K562 (cell line): ENCODE measurements at regions not wholly inside any gene's neighbourhood (a gene's known extent, or its start where the extent isn't known, plus 50 kb on each side); places are given as distances from the start of the nearest gene placed in this dataset.

Source experiments
- CBX3 ChIP-seq, 2 experiments: IDR thresholded peaks; 1 replicate in 1 of 2; 2 replicates in 1 of 2; pipeline ENCODE4 v1.6.1; 2012; ENCODE audit warnings: inconsistent platforms in 2 of 2, low read length in 2 of 2, borderline replicate concordance in 1 of 2, control low read depth in 1 of 2
- CREB1 ChIP-seq, 2 experiments: sonication (generic) in 1 of 2; formaldehyde crosslinking in 1 of 2; IDR thresholded peaks; 2 replicates each; pipeline versions ENCODE4 v1.6.1 to v1.8.0; 2012 to 2022; ENCODE audit warnings: inconsistent platforms in 1 of 2, mild to moderate bottlenecking in 1 of 2, missing genetic modification reagents in 1 of 2, moderate library complexity in 1 of 2
- EZH2 ChIP-seq: IDR thresholded peaks from 2 replicates; pipeline ENCODE4 v1.6.1; 2012; ENCODE audit warnings: low read depth, mild to moderate bottlenecking, inconsistent platforms, low read length, borderline replicate concordance
- HNRNPL ChIP-seq: fragments of 200-400 bp; formaldehyde crosslinking; IDR thresholded peaks from 2 replicates; pipeline ENCODE4 v1.6.1; 2017; ENCODE audit warnings: low read depth, mild to moderate bottlenecking, low read length
- SIN3A ChIP-seq, 2 experiments: fragments of 150-350 bp in 1 of 2; IDR thresholded peaks; 2 replicates each; pipeline ENCODE4 v1.6.1; 2011 to 2016; ENCODE audit warnings: borderline replicate concordance in 2 of 2, low read depth in 2 of 2, low read length in 2 of 2, mild to moderate bottlenecking in 2 of 2, moderate library complexity in 2 of 2; ENCODE audit not compliant: control insufficient read depth in 1 of 2
- SUPT5H ChIP-seq: fragments of 450-650 bp; IDR thresholded peaks from 2 replicates; pipeline ENCODE4 v1.6.1; 2016
- ZNF24 ChIP-seq: fragments of 450-650 bp; IDR thresholded peaks from 2 replicates; pipeline ENCODE4 v1.6.1; 2016
- ZNF57 ChIP-seq: fragments of 450-650 bp; formaldehyde crosslinking; IDR thresholded peaks from 2 replicates; pipeline ENCODE4 v1.4.0; 2020; ENCODE audit warnings: mild to moderate bottlenecking, moderate library complexity
- TF ChIP-seq, protein P1 (sequence below), 3 experiments: IDR thresholded peaks in 2 of 3; conservative IDR thresholded peaks in 1 of 3; 2 replicates each; pipeline ENCODE4 v1.5.1; 2011 to 2012; ENCODE audit warnings: low read length in 3 of 3, mild to moderate bottlenecking in 3 of 3, control low read depth in 2 of 3, improper control_type of control experiment in 1 of 3, inconsistent platforms in 1 of 3, low read depth in 1 of 3, mixed read lengths in 1 of 3, moderate library complexity in 1 of 3; ENCODE audit not compliant: insufficient read depth in 2 of 3
- TF ChIP-seq, protein P2 (sequence below), 2 experiments: IDR thresholded peaks; 2 replicates each; pipeline ENCODE4 v1.6.1; 2011; ENCODE audit warnings: borderline replicate concordance in 1 of 2, control low read depth in 1 of 2, low read depth in 1 of 2, low read length in 1 of 2, mild to moderate bottlenecking in 1 of 2, mixed read lengths in 1 of 2, moderate library complexity in 1 of 2; ENCODE audit not compliant: insufficient read depth in 1 of 2, insufficient read length in 1 of 2, poor library complexity in 1 of 2, severe bottlenecking in 1 of 2; ENCODE audit errors: extremely low read depth in 1 of 2

DNA sequence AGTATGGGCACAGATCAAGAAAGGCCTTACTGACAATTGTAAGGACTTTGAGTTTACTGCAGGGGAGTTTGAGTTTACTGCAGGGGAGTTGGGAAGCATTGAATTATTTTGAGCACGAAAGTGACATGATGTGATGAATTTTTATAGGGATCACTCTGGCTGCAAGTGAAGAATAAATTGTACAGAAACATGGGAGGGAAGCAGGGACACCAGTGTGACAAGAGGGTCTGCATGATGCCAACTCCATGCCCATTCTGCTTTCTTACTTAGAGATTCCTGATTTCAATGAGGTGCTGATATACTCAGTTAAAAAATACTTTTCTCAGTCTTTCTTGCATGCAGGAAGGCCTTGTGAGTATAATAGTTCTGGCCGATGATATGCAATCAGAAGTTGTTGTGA is 234.4 kb downstream of the CENPF start:
- TF ChIP-seq CREB1 (IDR thresholded peaks at IDR 0.05), result no peak
- TF ChIP-seq CREB1 (CRISPR knock-in tag; IDR thresholded peaks at IDR 0.05), result no peak
- no peak for TF ChIP-seq HNRNPL
- TF ChIP-seq, protein P1, sequence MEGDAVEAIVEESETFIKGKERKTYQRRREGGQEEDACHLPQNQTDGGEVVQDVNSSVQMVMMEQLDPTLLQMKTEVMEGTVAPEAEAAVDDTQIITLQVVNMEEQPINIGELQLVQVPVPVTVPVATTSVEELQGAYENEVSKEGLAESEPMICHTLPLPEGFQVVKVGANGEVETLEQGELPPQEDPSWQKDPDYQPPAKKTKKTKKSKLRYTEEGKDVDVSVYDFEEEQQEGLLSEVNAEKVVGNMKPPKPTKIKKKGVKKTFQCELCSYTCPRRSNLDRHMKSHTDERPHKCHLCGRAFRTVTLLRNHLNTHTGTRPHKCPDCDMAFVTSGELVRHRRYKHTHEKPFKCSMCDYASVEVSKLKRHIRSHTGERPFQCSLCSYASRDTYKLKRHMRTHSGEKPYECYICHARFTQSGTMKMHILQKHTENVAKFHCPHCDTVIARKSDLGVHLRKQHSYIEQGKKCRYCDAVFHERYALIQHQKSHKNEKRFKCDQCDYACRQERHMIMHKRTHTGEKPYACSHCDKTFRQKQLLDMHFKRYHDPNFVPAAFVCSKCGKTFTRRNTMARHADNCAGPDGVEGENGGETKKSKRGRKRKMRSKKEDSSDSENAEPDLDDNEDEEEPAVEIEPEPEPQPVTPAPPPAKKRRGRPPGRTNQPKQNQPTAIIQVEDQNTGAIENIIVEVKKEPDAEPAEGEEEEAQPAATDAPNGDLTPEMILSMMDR (IDR thresholded peaks at IDR 0.05 in 2 of 3, conservative IDR thresholded peaks at IDR 0.05 in 1 of 3; ENCODE audit: insufficient read depth in 2 of 3, low read depth in 1 of 3, low read length in 3 of 3), result no peak
- no peak for TF ChIP-seq SIN3A (IDR thresholded peaks at IDR 0.05; ENCODE audit: borderline replicate concordance in 2 of 2, control insufficient read depth in 1 of 2, low read depth in 2 of 2, low read length in 2 of 2)
- TF ChIP-seq, protein P2, sequence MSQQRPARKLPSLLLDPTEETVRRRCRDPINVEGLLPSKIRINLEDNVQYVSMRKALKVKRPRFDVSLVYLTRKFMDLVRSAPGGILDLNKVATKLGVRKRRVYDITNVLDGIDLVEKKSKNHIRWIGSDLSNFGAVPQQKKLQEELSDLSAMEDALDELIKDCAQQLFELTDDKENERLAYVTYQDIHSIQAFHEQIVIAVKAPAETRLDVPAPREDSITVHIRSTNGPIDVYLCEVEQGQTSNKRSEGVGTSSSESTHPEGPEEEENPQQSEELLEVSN (IDR thresholded peaks at IDR 0.05; ENCODE audit: borderline replicate concordance in 1 of 2, extremely low read depth in 1 of 2, insufficient read depth in 1 of 2, insufficient read length in 1 of 2, low read depth in 1 of 2, low read length in 1 of 2, poor library complexity in 1 of 2, severe bottlenecking in 1 of 2), result no peak
- TF ChIP-seq SUPT5H, result no peak
- TF ChIP-seq ZNF24, result no peak
- TF ChIP-seq EZH2, result no peak
- TF ChIP-seq CBX3 (IDR thresholded peaks at IDR 0.05; ENCODE audit: borderline replicate concordance in 1 of 2, low read length in 2 of 2), result no peak
- no peak for TF ChIP-seq ZNF57 (CRISPR knock-in tag)
